ENCODE measurements at regions not wholly inside any gene's neighbourhood (a gene's known extent, or its start where the extent isn't known, plus 50 kb on each side); places are given as distances from the start of the nearest gene placed in this dataset.

- TF ChIP-seq CTCF (conservative IDR thresholded peaks at IDR 0.05; ENCODE audit: low read length), result no peak
- no peak for TF ChIP-seq EZH2phosphoT487 (IDR thresholded peaks at IDR 0.05; ENCODE audit: borderline replicate concordance)
Measured at GRCh38 chr6:165119231-165120020, 190.0 kb downstream of the C6orf118 start.
